Stimulated activated CD8-positive, alpha-beta memory T cell treated with anti-CD3 and anti-CD28 coated beads, Interleukin-2, amount 100 ng/mL, for 1 hour (primary cell): ENCODE measurements at regions not wholly inside any gene's neighbourhood (a gene's known extent, or its start where the extent isn't known, plus 50 kb on each side); places are given as distances from the start of the nearest gene placed in this dataset.

Source experiments
- DNase-seq, 2 donors: peaks; one replicate each; pipeline ENCODE4 v3.0.0-alpha.2; 2020; ENCODE audit warnings: low read depth in 2 of 2

- DNase-seq = no peak
These were observed 188.2 kb upstream of the RMST start for GRCh38 chr12:97274386-97274785.

DNA sequence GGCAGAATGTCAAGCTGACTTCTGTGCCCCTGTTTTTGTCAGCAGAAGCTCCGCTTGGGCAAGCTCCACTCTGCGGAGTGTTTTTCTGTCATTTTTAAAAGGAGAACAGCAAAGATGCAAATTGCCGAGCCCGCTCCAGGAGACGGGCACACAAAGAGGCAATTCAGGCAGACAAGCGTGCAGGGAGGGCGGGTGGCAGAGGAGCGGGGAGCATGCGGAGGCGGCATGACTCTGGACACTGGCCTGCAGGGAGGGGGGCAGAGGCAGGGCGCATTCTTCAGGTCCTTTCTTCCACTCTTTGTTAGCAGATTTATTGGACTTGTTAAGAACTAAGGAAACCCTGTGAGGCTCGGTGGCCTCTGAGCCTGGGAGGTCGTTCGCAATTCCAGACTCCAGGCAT lies 187.3 kb upstream of the RMST start:
- no peak for DNase-seq

- DNase-seq = no peak
These were observed 186.6 kb upstream of the RMST start for GRCh38 chr12:97275728-97276590.

DNA sequence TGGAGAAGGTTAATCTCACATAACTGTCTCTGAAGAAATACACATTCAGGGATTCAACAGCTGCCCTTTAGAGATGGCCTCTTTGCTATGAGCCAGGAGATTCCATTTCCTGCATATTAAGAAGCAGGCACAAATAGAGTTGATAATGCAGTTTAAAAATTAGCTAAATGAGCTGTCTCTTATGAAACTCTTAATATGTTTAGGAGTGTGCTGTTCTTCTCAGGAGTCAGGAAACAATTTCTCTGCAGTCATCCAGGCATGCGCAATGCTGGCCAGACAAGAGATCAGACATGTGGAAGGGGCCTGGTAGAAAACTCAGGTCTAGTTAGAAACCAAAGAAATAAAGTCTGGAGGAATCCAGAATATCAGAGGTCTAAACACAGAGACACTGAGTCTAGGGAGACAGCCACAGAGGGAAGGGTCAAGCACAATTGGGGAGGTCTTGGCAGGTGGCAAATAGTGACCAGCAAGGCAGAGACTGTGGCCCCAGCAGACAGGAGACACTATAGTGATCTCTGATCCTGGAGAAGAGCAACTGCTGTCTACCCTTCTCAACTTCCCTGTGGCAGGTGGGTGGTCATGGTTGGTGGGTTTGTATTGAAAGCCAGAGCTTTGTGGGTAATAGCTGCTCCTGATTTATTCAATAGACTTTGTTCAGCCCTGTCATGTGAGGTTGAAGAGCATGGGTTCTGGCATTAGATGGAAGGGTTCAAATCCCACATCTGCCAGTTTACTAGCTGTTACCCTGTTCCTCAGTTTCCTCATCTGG lies 185.8 kb upstream of the RMST start:
- no peak for DNase-seq

DNA sequence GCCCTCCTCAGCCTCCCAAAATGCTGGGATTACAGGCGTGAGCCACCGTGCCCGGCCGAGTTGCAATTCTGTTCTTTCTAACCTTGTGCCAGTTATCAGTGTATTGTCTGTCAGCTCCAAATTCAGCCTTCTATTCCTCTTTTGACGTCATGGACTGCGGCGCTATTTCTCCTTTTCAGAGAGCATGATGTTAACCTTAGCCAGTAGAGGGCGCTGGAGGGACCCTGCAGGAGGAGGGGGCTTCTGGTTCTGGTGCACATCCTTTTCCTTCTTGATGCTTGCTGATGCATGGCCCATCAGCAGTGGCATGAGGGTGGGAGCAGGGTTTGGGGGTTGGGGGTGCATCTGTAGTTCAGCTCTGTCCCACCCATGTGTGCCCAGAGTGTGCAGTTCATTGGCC lies 179.3 kb upstream of the RMST start:
- no peak for DNase-seq

DNA sequence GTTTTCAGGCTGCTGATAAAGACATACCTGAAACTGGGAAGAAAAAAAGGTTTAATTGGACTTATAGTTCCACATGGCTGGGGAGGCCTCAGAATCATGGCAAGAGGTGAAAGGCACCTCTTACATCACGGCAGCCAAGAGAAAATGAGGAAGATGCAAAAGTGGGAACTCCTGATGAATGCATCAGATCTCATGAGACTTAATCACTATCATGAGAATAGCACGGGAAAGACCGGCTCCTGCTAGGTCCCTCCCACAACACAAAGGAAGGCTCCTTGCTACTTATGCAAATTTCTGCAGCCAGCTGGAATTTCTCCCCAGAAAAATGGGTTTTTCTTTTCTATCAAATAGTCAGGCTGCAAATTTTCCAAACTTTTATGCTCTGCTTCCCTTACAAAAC lies 174.1 kb upstream of the RMST start:
- no peak for DNase-seq

GRCh38 chr12:97292588-97292987 lies 170.0 kb upstream of the RMST start:
- DNase-seq = no peak

GRCh38 chr12:97293541-97293940 lies 169.1 kb upstream of the RMST start:
- DNase-seq = no peak

DNA sequence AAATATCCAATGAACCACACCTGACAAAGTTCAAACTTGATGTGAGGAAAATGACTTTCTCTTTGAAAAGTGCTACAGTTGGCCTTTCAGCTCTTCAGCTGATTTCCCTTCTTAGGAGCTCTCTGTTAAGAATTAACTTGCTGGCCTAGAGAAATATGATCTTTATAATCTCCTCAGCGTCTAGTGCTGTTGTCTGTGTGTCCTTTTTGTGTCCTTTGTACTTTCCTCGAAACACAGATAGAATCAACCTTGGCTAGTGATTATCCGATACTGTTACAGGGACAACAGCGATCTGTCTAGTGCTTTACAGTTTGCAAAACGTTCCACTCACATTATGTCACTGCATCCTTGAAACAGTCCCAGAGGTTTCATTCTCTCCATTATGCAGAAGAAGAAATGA lies 162.8 kb upstream of the RMST start:
- DNase-seq = no peak

GRCh38 chr12:97300431-97300830 lies 162.2 kb upstream of the RMST start:
- DNase-seq = no peak

DNA sequence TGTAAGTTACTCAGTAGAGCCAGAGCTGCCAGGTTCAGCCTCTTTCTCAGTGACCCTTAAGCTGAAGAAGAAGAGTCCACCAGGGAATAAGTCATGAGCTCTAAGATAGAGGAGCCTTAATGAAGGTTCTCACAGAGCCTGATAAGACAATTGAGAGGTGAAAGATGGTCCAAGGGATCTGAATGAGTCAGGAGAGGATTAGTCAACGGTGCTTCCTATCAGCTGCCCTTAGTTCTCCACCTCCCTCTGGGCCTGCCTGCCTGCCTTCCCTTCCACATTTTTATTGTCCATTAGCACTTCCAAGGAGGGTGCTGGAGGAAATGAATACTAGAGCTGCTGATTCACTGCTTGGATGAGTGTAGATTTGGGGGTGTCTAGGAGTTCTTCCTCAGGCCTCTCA lies 161.7 kb upstream of the RMST start:
- DNase-seq = no peak

- DNase-seq = no peak
These were observed 161.0 kb upstream of the RMST start for GRCh38 chr12:97301576-97301975.

GRCh38 chr12:97305651-97306050 lies 157.0 kb upstream of the RMST start:
- DNase-seq = no peak

GRCh38 chr12:97306147-97306546 lies 156.5 kb upstream of the RMST start:
- no peak for DNase-seq

DNA sequence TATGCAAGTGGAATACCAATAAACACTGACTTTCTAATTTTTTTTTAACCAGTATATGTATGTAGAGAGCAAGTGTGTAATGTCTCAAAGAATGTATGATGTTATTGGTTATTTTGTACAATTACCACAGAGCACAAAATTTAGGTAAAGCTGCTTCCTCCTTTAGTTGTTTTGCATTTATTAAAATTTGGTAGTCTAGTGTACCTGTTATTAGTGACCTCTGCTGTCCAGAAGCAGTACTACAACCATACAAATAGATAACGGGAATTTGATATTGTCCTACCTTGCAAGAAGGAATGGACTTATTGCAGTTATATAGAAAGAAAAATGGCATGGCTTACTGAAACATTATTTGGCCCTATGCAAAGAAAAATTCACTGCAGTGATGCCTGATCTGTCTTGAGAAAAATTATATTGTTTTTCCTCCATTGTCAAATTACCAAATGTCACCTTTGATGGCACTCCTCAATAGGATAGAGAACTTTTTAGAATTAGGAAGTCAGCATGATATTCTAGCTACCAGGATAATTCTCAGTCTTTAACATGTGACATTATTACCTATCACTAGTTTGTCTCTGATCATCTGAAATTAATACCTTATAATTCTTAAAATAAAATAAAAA lies 153.9 kb upstream of the RMST start:
- DNase-seq = no peak

DNA sequence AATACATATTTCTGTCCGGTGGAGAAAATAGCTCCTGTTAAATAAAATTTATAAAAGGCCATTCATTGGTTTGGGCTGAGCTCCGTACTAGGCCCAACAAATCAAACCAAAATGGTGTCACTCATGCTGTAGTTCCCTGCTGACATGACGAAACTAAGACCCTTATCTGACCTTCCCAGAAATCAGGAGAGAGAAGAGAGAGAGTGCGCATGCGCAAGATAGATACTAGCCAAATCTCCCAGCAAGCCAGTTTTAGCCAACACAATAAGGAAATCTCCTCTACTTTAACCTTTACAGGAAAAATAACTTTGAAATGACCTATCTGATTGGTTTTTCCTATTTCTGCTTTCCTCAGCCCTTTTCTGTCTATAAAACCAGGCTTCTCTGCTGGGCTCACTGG lies 152.7 kb upstream of the RMST start:
- DNase-seq = no peak

- no peak for DNase-seq
These were observed 150.0 kb upstream of the RMST start for GRCh38 chr12:97312570-97313135.

DNA sequence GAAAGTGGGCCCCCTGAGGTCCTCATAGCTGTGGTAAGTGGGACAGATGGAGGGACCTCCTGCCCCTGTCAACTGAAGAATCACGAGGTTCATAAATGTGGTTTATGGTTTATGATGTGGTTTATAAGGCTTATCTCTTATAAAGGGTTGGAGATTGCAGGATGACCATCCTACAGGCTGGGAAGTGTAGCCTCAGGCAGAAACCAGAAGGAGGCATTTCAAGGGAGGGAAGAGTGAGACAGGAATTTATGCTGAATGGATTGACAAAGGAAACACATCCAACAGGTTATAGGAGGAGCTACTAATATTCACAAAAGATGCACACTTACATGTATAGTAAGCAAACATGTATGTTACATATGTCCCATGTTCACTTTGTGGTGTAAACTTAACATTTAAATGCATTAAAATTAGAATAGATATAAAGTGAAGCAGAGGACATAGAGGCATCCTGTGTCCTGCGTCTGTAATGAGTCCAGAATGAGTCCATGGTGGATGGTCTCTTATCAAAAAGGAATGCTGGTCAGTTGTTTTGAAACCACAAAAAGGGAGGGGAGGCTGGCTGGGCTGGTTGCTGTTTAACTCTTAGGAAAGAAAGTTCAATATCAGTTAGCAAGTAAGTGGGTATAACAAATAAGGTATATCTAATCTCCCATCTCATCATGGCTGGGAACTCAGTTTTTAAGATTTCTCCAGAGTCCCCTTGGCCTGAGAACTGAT lies 149.0 kb upstream of the RMST start:
- no peak for DNase-seq

DNA sequence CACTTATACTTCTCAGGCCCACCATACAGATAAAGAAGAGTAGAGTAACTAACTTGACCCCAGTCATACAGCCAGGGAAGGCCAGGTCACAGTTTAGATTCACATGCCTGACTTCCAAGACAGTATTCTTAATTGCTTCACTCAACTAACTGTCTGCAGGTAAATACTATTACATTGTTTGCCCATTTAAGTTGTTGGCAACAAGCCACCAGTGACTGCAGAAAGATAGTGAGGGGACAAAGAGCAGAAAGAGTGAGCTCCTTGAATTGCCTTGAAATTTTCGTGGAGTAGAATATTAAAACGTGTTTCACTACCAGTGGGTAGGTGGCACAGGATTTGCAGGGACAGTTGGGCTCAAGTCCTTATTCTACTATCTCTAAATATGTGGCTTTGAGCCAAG lies 146.3 kb upstream of the RMST start:
- no peak for DNase-seq

DNA sequence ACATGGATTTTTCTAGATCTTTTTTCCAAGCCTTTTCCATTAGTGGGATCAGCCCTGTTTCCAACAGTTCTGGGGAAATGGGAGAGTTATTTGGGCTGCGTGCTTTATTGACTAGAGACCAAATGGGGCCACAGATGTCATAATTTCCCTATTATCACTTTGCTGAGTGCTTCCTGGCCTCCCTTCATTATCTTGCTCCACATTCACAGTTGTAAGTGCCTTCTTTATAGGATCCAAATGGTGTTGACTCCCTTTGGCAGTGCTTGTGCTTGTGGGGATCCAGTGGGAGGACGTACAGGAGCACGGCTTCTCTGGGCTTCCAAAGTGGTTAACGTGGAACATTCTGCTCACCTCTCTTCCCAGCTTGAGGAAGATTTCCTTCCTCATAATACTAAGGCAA lies 141.0 kb upstream of the RMST start:
- no peak for DNase-seq

DNA sequence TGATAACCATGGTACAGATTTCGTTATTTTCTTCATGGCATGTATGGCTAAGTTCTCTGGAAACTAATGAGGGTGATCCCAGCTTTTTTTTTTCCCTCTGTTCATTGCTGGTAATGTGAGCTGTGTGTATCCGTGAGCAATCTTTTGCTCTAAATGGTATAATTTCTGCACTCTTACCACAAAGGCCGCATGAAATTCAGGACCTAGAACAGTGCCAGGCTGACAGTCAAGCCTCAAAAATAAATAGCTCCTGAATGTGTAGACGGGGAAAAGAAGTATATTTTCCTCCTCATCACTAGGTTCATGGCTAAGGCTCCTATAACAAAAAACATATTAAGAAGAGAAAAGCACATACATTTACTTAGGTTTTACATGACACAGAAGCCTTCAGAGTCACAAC lies 140.2 kb upstream of the RMST start:
- no peak for DNase-seq

DNA sequence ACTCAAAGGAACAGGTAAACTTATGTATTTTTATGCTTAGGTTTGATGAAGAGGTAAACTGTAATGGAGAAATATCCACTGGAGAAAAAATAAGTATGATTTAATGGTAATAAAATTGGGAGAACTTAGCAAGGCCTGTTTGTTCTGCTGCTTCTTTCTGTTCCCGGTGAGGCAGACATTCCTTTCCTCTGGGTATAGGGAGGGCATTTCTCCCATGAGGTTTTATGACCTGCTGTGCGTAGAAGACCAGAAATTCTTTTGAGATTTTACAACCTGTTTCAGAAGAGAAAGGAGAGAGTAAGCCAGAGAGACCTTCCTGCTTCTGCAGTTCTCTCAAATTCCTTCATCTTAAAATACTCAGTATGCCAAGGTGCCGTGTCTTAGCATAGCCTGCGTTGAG lies 139.4 kb upstream of the RMST start:
- DNase-seq = no peak
